ENCODE measurements at regions not wholly inside any gene's neighbourhood (a gene's known extent, or its start where the extent isn't known, plus 50 kb on each side); places are given as distances from the start of the nearest gene placed in this dataset.
A peak's percentile ranks its signal among the peaks of the same experiment; 100 is the strongest.

GRCh38 chr21:36255663-36256062 lies 64.3 kb upstream of the MORC3 start:
- H3K27me3 Mint-ChIP-seq (ENCODE audit: insufficient read depth, unreplicated experiment), result no peaks in the 10 kb centered on the region
- no peak for TF ChIP-seq CTCF (IDR thresholded peaks at IDR 0.05; ENCODE audit: insufficient read depth in 1 of 2, low read depth in 1 of 2, low read length in 1 of 2, severe bottlenecking in 1 of 2, unreplicated experiment in 1 of 2)
- no TSS peak for BruUV-seq (replicated peaks)

GRCh38 chr21:36257657-36258056 lies 62.3 kb upstream of the MORC3 start:
- CTCF ChIA-PET, result no interaction called here

More at GRCh38 chr21:36255663-36256062, 64.3 kb upstream of the MORC3 start:
- H3K4me3 Mint-ChIP-seq (ENCODE audit: unreplicated experiment), result no peak overlapping the region
- no peak for DNase-seq
- peaks cover 25% of the 10 kb centered on the region for H3K4me1 Mint-ChIP-seq (ENCODE audit: low read depth, unreplicated experiment)
- no peak overlapping the region for H3K4me3 ChIP-seq (ENCODE audit: low read depth, low read length)
- no peaks in the 10 kb centered on the region for H3K9me3 ChIP-seq
- peaks cover 28% of the 10 kb centered on the region for H3K36me3 Mint-ChIP-seq (ENCODE audit: insufficient read depth, unreplicated experiment)
- H3K36me3 ChIP-seq (ENCODE audit: control insufficient read depth, insufficient read depth, low read length), result peaks cover 1% of the 10 kb centered on the region
- intact Hi-C loops (cut with micrococcal nuclease; ENCODE audit: unreplicated experiment), result no loop called here
- no peaks in the 10 kb centered on the region for H3K27me3 ChIP-seq (replicated peaks; ENCODE audit: control insufficient read depth, insufficient read depth, low read length)
- CTCF ChIA-PET, result no interaction called here
- peaks cover 5% of the 10 kb centered on the region; the same call in 1 of the 2 replicates for H3K4me1 ChIP-seq
- H3K9me3 Mint-ChIP-seq (ENCODE audit: unreplicated experiment), result peaks cover 12% of the 10 kb centered on the region
- H3K27ac Mint-ChIP-seq (ENCODE audit: unreplicated experiment), result no peak overlapping the region
- POLR2A ChIA-PET, result no interaction called here

GRCh38 chr21:36260030-36260787 lies 59.8 kb upstream of the MORC3 start:
- peak overlapping the region; percentile 48 for H3K27ac Mint-ChIP-seq (ENCODE audit: unreplicated experiment)
- intact Hi-C loops (cut with micrococcal nuclease; ENCODE audit: unreplicated experiment), result no loop called here
- peak overlapping the region; percentile 68 for H3K4me3 Mint-ChIP-seq (ENCODE audit: unreplicated experiment)

More at GRCh38 chr21:36257657-36258056, 62.3 kb upstream of the MORC3 start:
- Mint-ChIP-seq H3K4me1 (ENCODE audit: low read depth, unreplicated experiment) (peaks cover 25% of the 10 kb centered on the region), H3K4me3 (ENCODE audit: unreplicated experiment) (no peak overlapping the region), H3K36me3 (ENCODE audit: insufficient read depth, unreplicated experiment) (peaks cover 26% of the 10 kb centered on the region), H3K27ac (ENCODE audit: unreplicated experiment) (peak overlapping the region; percentile 3), H3K9me3 (ENCODE audit: unreplicated experiment) (peaks cover 12% of the 10 kb centered on the region), H3K27me3 (ENCODE audit: insufficient read depth, unreplicated experiment) (no peaks in the 10 kb centered on the region)
- no peaks in the 10 kb centered on the region for H3K9me3 ChIP-seq
- no peak overlapping the region for H3K4me3 ChIP-seq (ENCODE audit: low read depth, low read length)
- DNase-seq, result no peak
- BruUV-seq (replicated peaks), result no TSS peak
- H3K27me3 ChIP-seq (replicated peaks; ENCODE audit: control insufficient read depth, insufficient read depth, low read length), result no peaks in the 10 kb centered on the region
- H3K4me1 ChIP-seq, result peaks cover 6% of the 10 kb centered on the region; the same call in 1 of the 2 replicates
- TF ChIP-seq CTCF (IDR thresholded peaks at IDR 0.05; ENCODE audit: insufficient read depth in 1 of 2, low read depth in 1 of 2, low read length in 1 of 2, severe bottlenecking in 1 of 2, unreplicated experiment in 1 of 2), result no peak
- intact Hi-C loops (cut with micrococcal nuclease; ENCODE audit: unreplicated experiment), result no loop called here
- POLR2A ChIA-PET, result no interaction called here
- peaks cover 5% of the 10 kb centered on the region for H3K36me3 ChIP-seq (ENCODE audit: control insufficient read depth, insufficient read depth, low read length)

More at GRCh38 chr21:36260030-36260787, 59.8 kb upstream of the MORC3 start:
- Histone ChIP-seq H3K36me3 (ENCODE audit: control insufficient read depth, insufficient read depth, low read length) (peaks cover 7% of the 10 kb centered on the region), H3K4me1 (peaks cover 6% of the 10 kb centered on the region; the same call in 1 of the 2 replicates), H3K9me3 (peaks cover 5% of the 10 kb centered on the region), H3K27me3 (replicated peaks; ENCODE audit: control insufficient read depth, insufficient read depth, low read length) (no peaks in the 10 kb centered on the region), H3K4me3 (ENCODE audit: low read depth, low read length) (peak overlapping the region; percentile 26; the same call in 1 of the 2 replicates)
- POLR2A ChIA-PET, result no interaction called here
- peaks cover 16% of the 10 kb centered on the region for H3K36me3 Mint-ChIP-seq (ENCODE audit: insufficient read depth, unreplicated experiment)
- peak in 1 of 2 experiments; percentile 61 for DNase-seq
- H3K4me1 Mint-ChIP-seq (ENCODE audit: low read depth, unreplicated experiment), result peaks cover 7% of the 10 kb centered on the region
- peaks cover 12% of the 10 kb centered on the region for H3K9me3 Mint-ChIP-seq (ENCODE audit: unreplicated experiment)
- H3K27me3 Mint-ChIP-seq (ENCODE audit: insufficient read depth, unreplicated experiment), result no peaks in the 10 kb centered on the region
- CTCF ChIA-PET, result no interaction called here
- no TSS peak for BruUV-seq (replicated peaks)
- peak; percentile 70 to 79 for TF ChIP-seq CTCF (IDR thresholded peaks at IDR 0.05; ENCODE audit: insufficient read depth in 1 of 2, low read depth in 1 of 2, low read length in 1 of 2, severe bottlenecking in 1 of 2, unreplicated experiment in 1 of 2)

Measured in Caco-2 (cell line).